ENCODE measurements at regions not wholly inside any gene's neighbourhood (a gene's known extent, or its start where the extent isn't known, plus 50 kb on each side); places are given as distances from the start of the nearest gene placed in this dataset.

DNA sequence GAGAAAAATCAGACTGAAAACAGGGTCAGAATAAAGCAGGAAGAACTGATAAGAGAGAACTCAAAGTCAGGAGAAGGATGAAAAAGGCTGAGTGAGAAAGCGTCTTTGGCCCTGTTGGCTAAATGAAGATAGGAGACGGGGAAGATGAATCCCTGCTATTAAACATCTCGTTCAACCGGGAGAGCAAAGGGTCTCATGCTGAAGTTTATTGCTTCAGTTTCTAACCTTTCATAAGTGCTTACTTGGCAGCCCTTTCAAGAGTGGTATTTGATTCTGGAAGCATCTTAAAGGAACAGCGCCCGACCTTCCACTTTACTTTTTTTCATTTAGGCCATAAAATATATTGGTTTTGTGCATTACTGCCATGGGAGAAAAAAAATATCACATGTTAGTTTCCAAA is 288.3 kb upstream of the RBFOX1 start:
- Histone ChIP-seq H3K9ac (ENCODE audit: low read depth in 2 of 2, low read length in 2 of 2) (no peak overlapping the region), H3K4me1 (no peaks in the 10 kb centered on the region), H3K9me3 (no peaks in the 10 kb centered on the region), H3K27me3 (no peaks in the 10 kb centered on the region), H3K27ac (no peak overlapping the region), H3K36me3 (no peaks in the 10 kb centered on the region), H3K4me3 (no peak overlapping the region)
- no peak for DNase-seq
- TF ChIP-seq, protein P1, sequence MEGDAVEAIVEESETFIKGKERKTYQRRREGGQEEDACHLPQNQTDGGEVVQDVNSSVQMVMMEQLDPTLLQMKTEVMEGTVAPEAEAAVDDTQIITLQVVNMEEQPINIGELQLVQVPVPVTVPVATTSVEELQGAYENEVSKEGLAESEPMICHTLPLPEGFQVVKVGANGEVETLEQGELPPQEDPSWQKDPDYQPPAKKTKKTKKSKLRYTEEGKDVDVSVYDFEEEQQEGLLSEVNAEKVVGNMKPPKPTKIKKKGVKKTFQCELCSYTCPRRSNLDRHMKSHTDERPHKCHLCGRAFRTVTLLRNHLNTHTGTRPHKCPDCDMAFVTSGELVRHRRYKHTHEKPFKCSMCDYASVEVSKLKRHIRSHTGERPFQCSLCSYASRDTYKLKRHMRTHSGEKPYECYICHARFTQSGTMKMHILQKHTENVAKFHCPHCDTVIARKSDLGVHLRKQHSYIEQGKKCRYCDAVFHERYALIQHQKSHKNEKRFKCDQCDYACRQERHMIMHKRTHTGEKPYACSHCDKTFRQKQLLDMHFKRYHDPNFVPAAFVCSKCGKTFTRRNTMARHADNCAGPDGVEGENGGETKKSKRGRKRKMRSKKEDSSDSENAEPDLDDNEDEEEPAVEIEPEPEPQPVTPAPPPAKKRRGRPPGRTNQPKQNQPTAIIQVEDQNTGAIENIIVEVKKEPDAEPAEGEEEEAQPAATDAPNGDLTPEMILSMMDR (IDR thresholded peaks at IDR 0.05): no peak
- intact Hi-C loops (cut with DNase I): no loop called here

DNA sequence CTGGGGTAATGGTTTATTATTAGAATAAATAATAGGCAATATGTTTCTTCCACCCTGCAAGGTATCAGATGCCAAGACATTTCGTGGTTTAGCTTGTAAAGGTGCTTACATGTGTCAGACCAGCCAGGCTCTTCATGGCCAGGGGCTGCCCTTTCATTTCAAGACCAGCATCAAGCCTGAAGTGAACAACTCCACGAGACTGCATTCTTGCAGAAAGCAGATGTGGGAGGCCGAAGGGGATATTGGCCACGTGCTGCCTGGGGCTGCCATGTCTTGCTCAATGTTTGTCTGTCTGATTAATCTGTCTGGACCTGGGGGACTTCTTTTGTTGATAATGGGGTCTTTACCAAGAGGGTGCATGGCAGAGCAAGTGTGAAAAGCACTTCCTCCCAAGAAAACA is 294.2 kb upstream of the RBFOX1 start:
- TF ChIP-seq, protein P1 (IDR thresholded peaks at IDR 0.05): no peak
- intact Hi-C loops (cut with DNase I): no loop called here

DNA sequence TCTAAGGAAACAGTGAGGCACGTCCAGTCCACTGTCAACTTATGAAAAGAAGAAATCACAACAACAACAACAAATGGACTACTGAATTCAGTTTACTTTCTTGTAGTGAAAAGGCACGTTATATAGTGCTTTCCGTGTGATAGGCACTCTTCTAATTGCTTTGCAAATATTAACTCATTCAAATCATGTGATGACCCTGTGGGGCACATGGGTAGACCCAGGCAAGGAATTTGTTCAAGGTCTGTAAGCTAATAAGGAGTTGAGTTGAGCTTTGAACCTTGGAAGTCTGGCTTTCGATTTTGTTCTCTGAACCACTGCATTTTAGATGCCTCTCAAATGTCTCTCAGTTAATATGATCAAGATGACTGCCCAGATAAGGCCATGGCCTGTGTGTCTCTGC is 295.1 kb upstream of the RBFOX1 start:
- DNase-seq: no peak
- Histone ChIP-seq H3K4me3 (no peak overlapping the region), H3K27ac (no peak overlapping the region), H3K9ac (ENCODE audit: low read depth in 2 of 2, low read length in 2 of 2) (no peak overlapping the region), H3K27me3 (no peaks in the 10 kb centered on the region), H3K9me3 (no peaks in the 10 kb centered on the region), H3K4me1 (no peaks in the 10 kb centered on the region), H3K36me3 (no peaks in the 10 kb centered on the region)
- intact Hi-C loops (cut with DNase I): no loop called here
- TF ChIP-seq, protein P1 (IDR thresholded peaks at IDR 0.05): no peak

More for the DNA sequence above, 294.2 kb upstream of the RBFOX1 start:
- no peak for DNase-seq
- H3K4me3 ChIP-seq: no peak overlapping the region
- no peak overlapping the region for H3K9ac ChIP-seq (ENCODE audit: low read depth in 2 of 2, low read length in 2 of 2)
- H3K9me3 ChIP-seq: no peaks in the 10 kb centered on the region
- H3K4me1 ChIP-seq: no peaks in the 10 kb centered on the region
- no peaks in the 10 kb centered on the region for H3K27me3 ChIP-seq
- H3K36me3 ChIP-seq: no peaks in the 10 kb centered on the region
- H3K27ac ChIP-seq: no peak overlapping the region

DNA sequence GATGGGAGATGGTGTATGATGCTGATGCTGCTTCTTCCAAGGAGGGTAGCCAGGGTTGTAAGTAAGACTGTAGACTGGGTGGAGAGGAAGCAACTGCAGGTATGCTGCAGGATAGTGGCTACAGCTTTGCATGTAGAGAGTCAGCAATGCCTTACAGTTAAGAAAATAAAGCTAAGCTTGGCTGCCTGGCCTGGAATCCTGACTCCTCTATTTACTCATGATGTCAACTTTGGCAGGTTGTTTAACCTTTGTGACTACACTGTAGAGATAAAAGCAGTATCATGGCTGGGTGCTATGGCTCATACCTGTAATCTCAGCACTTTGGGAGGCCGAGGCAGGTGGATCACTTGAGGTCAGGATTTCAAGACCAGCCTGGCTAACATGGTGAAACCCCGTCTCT is 301.6 kb upstream of the RBFOX1 start:
- no peak overlapping the region for H3K9ac ChIP-seq (ENCODE audit: low read depth in 2 of 2, low read length in 2 of 2)
- H3K9me3 ChIP-seq: no peaks in the 10 kb centered on the region
- intact Hi-C loops (cut with DNase I): no loop called here
- DNase-seq: no peak
- no peaks in the 10 kb centered on the region for H3K36me3 ChIP-seq
- H3K4me3 ChIP-seq: no peak overlapping the region
- no peaks in the 10 kb centered on the region for H3K4me1 ChIP-seq
- no peaks in the 10 kb centered on the region for H3K27me3 ChIP-seq
- no peak overlapping the region for H3K27ac ChIP-seq
- TF ChIP-seq, protein P1 (IDR thresholded peaks at IDR 0.05): no peak

DNA sequence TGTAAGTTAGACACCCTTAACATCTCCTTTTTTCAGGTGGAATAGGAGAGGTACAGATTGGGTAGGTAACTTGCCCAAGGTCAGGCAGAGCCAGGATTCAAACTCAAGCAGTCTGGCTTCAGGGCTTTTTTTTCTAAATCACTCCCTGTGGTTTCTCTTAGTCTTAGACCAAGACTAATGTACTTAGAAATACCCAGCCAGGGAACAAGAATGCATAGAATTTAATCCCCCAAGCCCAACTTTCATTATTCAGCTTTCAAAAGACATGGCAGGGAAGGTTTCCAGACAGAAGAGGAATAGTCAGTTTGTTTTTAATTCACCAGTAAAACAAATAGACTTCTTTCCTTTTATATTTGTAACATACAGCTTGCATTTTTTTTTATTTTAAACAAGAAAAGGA is 305.2 kb upstream of the RBFOX1 start:
- Histone ChIP-seq H3K36me3 (no peaks in the 10 kb centered on the region), H3K4me3 (no peak overlapping the region), H3K4me1 (no peaks in the 10 kb centered on the region), H3K27me3 (no peaks in the 10 kb centered on the region), H3K9me3 (no peaks in the 10 kb centered on the region), H3K9ac (ENCODE audit: low read depth in 2 of 2, low read length in 2 of 2) (no peak overlapping the region), H3K27ac (no peak overlapping the region)
- no peak for DNase-seq
- intact Hi-C loops (cut with DNase I): loop anchor here (5.0 kb wide), 1 partner anchor 1145 kb away; no protein-coding TSS in a partner anchor
- TF ChIP-seq, protein P1 (IDR thresholded peaks at IDR 0.05): no peak

GRCh38 chr16:7026639-7027038 is 306.0 kb upstream of the RBFOX1 start:
- Histone ChIP-seq H3K27ac (no peak overlapping the region), H3K9me3 (no peaks in the 10 kb centered on the region), H3K4me3 (no peak overlapping the region), H3K36me3 (no peaks in the 10 kb centered on the region), H3K4me1 (no peaks in the 10 kb centered on the region), H3K9ac (ENCODE audit: low read depth in 2 of 2, low read length in 2 of 2) (no peak overlapping the region), H3K27me3 (no peaks in the 10 kb centered on the region)
- TF ChIP-seq, protein P1 (IDR thresholded peaks at IDR 0.05): no peak
- intact Hi-C loops (cut with DNase I): loop anchor here (5.0 kb wide), 1 partner anchor 1146 kb away; no protein-coding TSS in a partner anchor
- no peak for DNase-seq

All from colonic mucosa (tissue), 4 donors.